ENCODE measurements at regions not wholly inside any gene's neighbourhood (a gene's known extent, or its start where the extent isn't known, plus 50 kb on each side); places are given as distances from the start of the nearest gene placed in this dataset.
"Not testable (repeated sequence)": the region's sequence is repeated elsewhere in the genome, so short reads cannot be mapped to it uniquely, and the experiment has no call there.

DNA sequence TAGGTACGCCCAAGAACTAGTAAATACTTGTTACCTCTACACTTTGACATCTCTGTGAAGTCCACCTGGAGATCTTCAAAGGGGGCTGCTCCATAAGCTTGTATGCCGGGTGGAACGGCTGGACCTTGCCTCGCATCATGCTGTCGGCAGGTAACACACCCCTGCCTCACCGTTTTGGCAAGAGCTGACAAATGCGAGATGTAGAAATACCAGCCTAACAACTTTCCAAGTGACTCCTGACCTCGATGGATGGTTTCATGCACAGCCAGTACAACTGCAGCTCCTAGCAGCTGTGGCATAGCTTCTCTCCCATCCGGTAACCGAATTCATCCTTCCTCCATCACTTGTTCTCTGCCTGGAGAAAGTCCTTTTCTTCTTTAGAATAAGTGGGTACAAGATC lies 58.3 kb upstream of the FAM90A1 start:
- TF ChIP-seq, protein P1, sequence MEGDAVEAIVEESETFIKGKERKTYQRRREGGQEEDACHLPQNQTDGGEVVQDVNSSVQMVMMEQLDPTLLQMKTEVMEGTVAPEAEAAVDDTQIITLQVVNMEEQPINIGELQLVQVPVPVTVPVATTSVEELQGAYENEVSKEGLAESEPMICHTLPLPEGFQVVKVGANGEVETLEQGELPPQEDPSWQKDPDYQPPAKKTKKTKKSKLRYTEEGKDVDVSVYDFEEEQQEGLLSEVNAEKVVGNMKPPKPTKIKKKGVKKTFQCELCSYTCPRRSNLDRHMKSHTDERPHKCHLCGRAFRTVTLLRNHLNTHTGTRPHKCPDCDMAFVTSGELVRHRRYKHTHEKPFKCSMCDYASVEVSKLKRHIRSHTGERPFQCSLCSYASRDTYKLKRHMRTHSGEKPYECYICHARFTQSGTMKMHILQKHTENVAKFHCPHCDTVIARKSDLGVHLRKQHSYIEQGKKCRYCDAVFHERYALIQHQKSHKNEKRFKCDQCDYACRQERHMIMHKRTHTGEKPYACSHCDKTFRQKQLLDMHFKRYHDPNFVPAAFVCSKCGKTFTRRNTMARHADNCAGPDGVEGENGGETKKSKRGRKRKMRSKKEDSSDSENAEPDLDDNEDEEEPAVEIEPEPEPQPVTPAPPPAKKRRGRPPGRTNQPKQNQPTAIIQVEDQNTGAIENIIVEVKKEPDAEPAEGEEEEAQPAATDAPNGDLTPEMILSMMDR (IDR thresholded peaks at IDR 0.05; ENCODE audit: low read depth, low read length, missing input control): not testable (repeated sequence)
- TF ChIP-seq YY1 (IDR thresholded peaks at IDR 0.05); EGR1 (IDR thresholded peaks at IDR 0.05; ENCODE audit: low read depth in 2 of 2); RAD21 (IDR thresholded peaks at IDR 0.05); JUND (IDR thresholded peaks at IDR 0.05); TAF1 (conservative IDR thresholded peaks at IDR 0.05); SP1 (IDR thresholded peaks at IDR 0.05); HNF4A (conservative IDR thresholded peaks at IDR 0.05); FOXA1 (IDR thresholded peaks at IDR 0.05): not testable (repeated sequence)
- TF ChIP-seq, protein P2, sequence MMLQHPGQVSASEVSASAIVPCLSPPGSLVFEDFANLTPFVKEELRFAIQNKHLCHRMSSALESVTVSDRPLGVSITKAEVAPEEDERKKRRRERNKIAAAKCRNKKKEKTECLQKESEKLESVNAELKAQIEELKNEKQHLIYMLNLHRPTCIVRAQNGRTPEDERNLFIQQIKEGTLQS (IDR thresholded peaks at IDR 0.05): not testable (repeated sequence)
- TF ChIP-seq, protein P3, sequence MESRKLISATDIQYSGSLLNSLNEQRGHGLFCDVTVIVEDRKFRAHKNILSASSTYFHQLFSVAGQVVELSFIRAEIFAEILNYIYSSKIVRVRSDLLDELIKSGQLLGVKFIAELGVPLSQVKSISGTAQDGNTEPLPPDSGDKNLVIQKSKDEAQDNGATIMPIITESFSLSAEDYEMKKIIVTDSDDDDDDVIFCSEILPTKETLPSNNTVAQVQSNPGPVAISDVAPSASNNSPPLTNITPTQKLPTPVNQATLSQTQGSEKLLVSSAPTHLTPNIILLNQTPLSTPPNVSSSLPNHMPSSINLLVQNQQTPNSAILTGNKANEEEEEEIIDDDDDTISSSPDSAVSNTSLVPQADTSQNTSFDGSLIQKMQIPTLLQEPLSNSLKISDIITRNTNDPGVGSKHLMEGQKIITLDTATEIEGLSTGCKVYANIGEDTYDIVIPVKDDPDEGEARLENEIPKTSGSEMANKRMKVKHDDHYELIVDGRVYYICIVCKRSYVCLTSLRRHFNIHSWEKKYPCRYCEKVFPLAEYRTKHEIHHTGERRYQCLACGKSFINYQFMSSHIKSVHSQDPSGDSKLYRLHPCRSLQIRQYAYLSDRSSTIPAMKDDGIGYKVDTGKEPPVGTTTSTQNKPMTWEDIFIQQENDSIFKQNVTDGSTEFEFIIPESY (IDR thresholded peaks at IDR 0.05): not testable (repeated sequence)
- TF ChIP-seq, protein P4, sequence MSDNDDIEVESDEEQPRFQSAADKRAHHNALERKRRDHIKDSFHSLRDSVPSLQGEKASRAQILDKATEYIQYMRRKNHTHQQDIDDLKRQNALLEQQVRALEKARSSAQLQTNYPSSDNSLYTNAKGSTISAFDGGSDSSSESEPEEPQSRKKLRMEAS (IDR thresholded peaks at IDR 0.05): not testable (repeated sequence)
- TF ChIP-seq, protein P5, sequence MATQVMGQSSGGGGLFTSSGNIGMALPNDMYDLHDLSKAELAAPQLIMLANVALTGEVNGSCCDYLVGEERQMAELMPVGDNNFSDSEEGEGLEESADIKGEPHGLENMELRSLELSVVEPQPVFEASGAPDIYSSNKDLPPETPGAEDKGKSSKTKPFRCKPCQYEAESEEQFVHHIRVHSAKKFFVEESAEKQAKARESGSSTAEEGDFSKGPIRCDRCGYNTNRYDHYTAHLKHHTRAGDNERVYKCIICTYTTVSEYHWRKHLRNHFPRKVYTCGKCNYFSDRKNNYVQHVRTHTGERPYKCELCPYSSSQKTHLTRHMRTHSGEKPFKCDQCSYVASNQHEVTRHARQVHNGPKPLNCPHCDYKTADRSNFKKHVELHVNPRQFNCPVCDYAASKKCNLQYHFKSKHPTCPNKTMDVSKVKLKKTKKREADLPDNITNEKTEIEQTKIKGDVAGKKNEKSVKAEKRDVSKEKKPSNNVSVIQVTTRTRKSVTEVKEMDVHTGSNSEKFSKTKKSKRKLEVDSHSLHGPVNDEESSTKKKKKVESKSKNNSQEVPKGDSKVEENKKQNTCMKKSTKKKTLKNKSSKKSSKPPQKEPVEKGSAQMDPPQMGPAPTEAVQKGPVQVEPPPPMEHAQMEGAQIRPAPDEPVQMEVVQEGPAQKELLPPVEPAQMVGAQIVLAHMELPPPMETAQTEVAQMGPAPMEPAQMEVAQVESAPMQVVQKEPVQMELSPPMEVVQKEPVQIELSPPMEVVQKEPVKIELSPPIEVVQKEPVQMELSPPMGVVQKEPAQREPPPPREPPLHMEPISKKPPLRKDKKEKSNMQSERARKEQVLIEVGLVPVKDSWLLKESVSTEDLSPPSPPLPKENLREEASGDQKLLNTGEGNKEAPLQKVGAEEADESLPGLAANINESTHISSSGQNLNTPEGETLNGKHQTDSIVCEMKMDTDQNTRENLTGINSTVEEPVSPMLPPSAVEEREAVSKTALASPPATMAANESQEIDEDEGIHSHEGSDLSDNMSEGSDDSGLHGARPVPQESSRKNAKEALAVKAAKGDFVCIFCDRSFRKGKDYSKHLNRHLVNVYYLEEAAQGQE (IDR thresholded peaks at IDR 0.05): not testable (repeated sequence)
